ENCODE measurements at regions not wholly inside any gene's neighbourhood (a gene's known extent, or its start where the extent isn't known, plus 50 kb on each side); places are given as distances from the start of the nearest gene placed in this dataset.

DNA sequence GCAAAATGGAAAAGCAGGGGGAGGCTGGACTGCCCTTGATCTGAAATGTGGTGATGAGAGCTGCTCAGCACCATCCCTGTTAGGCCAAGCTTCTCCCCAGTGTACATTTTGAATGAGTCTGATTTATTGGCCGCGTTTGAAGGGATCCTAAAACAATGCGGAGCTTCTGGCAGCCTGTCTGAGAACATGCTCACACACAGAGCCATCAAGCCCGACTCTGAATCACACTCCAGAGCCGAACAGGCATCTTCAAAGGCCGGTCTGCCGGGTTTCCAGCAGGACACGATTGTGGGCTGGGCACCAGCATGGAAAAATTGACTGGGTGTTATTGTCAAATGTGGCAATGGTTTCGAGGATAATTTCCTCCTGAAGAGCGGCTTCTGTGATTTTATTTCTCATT is 235.9 kb downstream of the TFAP2C start:
- no peak for ATAC-seq
- WGBS (ENCODE audit: insufficient coverage, low coverage, low lambda C conversion rate, missing lambda C conversion rate), result 29% methylated on average over 7 of the region's 10 CpGs
- no peaks in the 10 kb centered on the region for H3K27me3 ChIP-seq

DNA sequence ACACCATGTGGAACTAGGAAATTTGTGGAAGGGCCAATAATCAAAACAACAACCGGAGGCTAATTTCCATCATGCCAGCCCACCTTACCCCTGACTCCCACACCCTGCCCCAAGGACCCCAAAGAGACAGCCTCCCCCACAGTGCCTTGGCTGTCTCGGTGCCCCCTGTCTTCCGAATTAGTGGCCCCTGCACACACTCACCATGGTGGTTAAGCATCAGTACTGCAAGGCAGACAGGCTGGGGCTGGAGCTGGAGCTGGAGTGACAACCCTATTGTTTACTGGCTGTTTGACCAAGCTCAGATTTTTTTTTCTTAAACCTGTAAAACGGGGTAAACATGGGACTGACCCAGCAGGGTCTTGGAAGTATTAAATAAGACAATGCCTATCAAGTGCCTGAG is 238.0 kb downstream of the TFAP2C start:
- ATAC-seq, result no peak
- TF ChIP-seq CTCF (IDR thresholded peaks at IDR 0.05), result no peak
- TF ChIP-seq POLR2A (IDR thresholded peaks at IDR 0.05), result no peak
- Histone ChIP-seq H3K4me3 (no peak overlapping the region), H3K4me1 (no peaks in the 10 kb centered on the region), H3K36me3 (no peaks in the 10 kb centered on the region), H3K27ac (no peak overlapping the region), H3K27me3 (no peaks in the 10 kb centered on the region), H3K9me3 (no peaks in the 10 kb centered on the region)
- DNase-seq, result no peak
- 44% methylated on average over 2 of the region's 4 CpGs for WGBS (ENCODE audit: insufficient coverage, low coverage, low lambda C conversion rate, missing lambda C conversion rate)
- intact Hi-C loops (cut with DNase I), result no loop called here

More for the DNA sequence above, 235.9 kb downstream of the TFAP2C start:
- Histone ChIP-seq H3K9me3 (no peaks in the 10 kb centered on the region), H3K4me1 (no peaks in the 10 kb centered on the region), H3K27ac (no peak overlapping the region), H3K36me3 (no peaks in the 10 kb centered on the region), H3K4me3 (no peak overlapping the region)
- intact Hi-C loops (cut with DNase I), result no loop called here
- no peak for TF ChIP-seq POLR2A (IDR thresholded peaks at IDR 0.05)
- TF ChIP-seq CTCF (IDR thresholded peaks at IDR 0.05), result no peak
- DNase-seq, result no peak

DNA sequence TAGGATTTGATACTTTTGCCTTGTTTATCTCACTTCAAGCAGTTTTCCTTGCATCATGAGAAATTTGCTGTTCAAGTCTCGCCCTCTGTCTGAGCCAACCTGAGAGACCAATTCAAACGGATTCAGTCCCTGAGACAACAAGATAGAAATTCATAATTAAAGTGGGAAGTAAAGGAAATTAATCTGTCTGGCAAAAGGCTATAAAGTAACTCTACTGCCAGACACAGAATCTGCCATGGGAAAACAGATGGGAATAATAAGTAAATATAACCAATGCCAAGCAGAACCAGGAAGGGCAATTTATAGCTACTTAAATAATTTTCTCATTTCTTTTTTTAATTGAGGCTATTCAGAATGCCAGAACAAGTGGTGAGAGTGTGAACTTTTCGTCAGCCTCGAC is 239.6 kb downstream of the TFAP2C start:
- Histone ChIP-seq H3K27ac (no peak overlapping the region), H3K9me3 (no peaks in the 10 kb centered on the region), H3K27me3 (no peaks in the 10 kb centered on the region), H3K36me3 (no peaks in the 10 kb centered on the region), H3K4me1 (no peaks in the 10 kb centered on the region), H3K4me3 (no peak overlapping the region)
- intact Hi-C loops (cut with DNase I), result no loop called here
- ATAC-seq, result no peak
- no peak for TF ChIP-seq CTCF (IDR thresholded peaks at IDR 0.05)
- no peak for TF ChIP-seq POLR2A (IDR thresholded peaks at IDR 0.05)
- 50% methylated on average over 4 of the region's 4 CpGs for WGBS (ENCODE audit: insufficient coverage, low coverage, low lambda C conversion rate, missing lambda C conversion rate)
- no peak for DNase-seq

DNA sequence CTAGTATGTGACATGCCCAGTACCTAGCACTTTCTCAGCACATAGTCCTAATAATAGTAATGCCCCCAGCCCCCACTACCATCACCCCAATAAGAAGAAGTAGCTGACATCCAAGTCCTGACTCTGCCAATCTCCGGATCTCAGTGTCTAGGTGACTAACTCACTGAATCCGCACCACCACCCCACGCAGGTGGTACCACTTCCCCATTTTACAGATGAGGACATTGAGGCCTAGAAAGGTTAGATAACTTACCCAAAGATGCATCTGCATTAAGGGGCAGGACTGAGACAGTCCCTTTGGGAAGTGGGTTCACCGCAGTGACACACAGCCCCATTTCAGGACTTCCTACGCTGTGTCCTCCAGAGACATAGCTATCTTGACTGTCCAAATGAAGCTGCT is 241.2 kb downstream of the TFAP2C start:
- WGBS (ENCODE audit: insufficient coverage, low coverage, low lambda C conversion rate, missing lambda C conversion rate), result 77% methylated on average over 4 of the region's 5 CpGs
- H3K36me3 ChIP-seq, result no peaks in the 10 kb centered on the region
- DNase-seq, result no peak

More for the DNA sequence above, 241.2 kb downstream of the TFAP2C start:
- no peak for ATAC-seq
- Histone ChIP-seq H3K9me3 (no peaks in the 10 kb centered on the region), H3K4me3 (no peak overlapping the region), H3K4me1 (no peaks in the 10 kb centered on the region), H3K27ac (no peak overlapping the region), H3K27me3 (no peaks in the 10 kb centered on the region)
- TF ChIP-seq CTCF (IDR thresholded peaks at IDR 0.05) (no peak), POLR2A (IDR thresholded peaks at IDR 0.05) (no peak)
- intact Hi-C loops (cut with DNase I), result no loop called here

Data from right lobe of liver (tissue), 6 donors.